ENCODE measurements at regions not wholly inside any gene's neighbourhood (a gene's known extent, or its start where the extent isn't known, plus 50 kb on each side); places are given as distances from the start of the nearest gene placed in this dataset.

GRCh38 chr16:31636433-31636832 lies 108.7 kb downstream of the AHSP start (continued):
- TF ChIP-seq ETS1 (IDR thresholded peaks at IDR 0.05), result no peak

GRCh38 chr16:31641279-31641678 lies 113.6 kb downstream of the AHSP start:
- Histone ChIP-seq H2AFZ (no peak overlapping the region), H3K4me2 (no peak overlapping the region), H3K27me3 (ENCODE audit: insufficient read depth) (no peaks in the 10 kb centered on the region), H3K79me2 (replicated peaks; ENCODE audit: insufficient read depth) (no peaks in the 10 kb centered on the region), H3K36me3 (ENCODE audit: insufficient read depth) (peaks cover 4% of the 10 kb centered on the region; the same call in 1 of the 2 replicates), H3F3A (replicated peaks; ENCODE audit: low read depth) (no peaks in the 10 kb centered on the region), H3K4me3 (no peak overlapping the region), H3K4me1 (ENCODE audit: insufficient read depth) (no peaks in the 10 kb centered on the region), H3K9me2 (ENCODE audit: insufficient read depth) (no peaks in the 10 kb centered on the region), H4K20me1 (replicated peaks; ENCODE audit: insufficient read depth) (no peaks in the 10 kb centered on the region), H3K27ac (ENCODE audit: low read depth) (no peak overlapping the region)
- H3K36me3 Mint-ChIP-seq (ENCODE audit: low read depth), result peaks cover 31% of the 10 kb centered on the region
- H3K27me3 Mint-ChIP-seq (ENCODE audit: insufficient read depth, low read depth, poor library complexity), result peaks cover 3% of the 10 kb centered on the region
- no peak overlapping the region for H3K27ac Mint-ChIP-seq
- peaks cover 96% of the 10 kb centered on the region for H3K9me3 Mint-ChIP-seq
- H3K4me3 Mint-ChIP-seq, result no peak overlapping the region
- no peaks in the 10 kb centered on the region for H3K4me1 Mint-ChIP-seq
- no peak for ATAC-seq
- DNase-seq (ENCODE audit: low spot score), result no peak
- TF ChIP-seq EZH2 (IDR thresholded peaks at IDR 0.05; ENCODE audit: low read depth, unreplicated experiment) (no peak), ZNF462 (CRISPR knock-in tag; IDR thresholded peaks at IDR 0.05) (no peak), POLR2AphosphoS5 (IDR thresholded peaks at IDR 0.05; ENCODE audit: low read depth) (no peak), NANOG (IDR thresholded peaks at IDR 0.05; ENCODE audit: borderline replicate concordance) (no peak), REST (IDR thresholded peaks at IDR 0.05; ENCODE audit: unreplicated experiment) (no peak), CTCF (conservative IDR thresholded peaks at IDR 0.05; ENCODE audit: low read depth in 2 of 2) (no peak), ZNF331 (CRISPR knock-in tag; IDR thresholded peaks at IDR 0.05; ENCODE audit: low read depth) (no peak), JUNB (IDR thresholded peaks at IDR 0.05; ENCODE audit: unreplicated experiment) (no peak), STAT1 (IDR thresholded peaks at IDR 0.05; ENCODE audit: unreplicated experiment) (no peak), ETS1 (IDR thresholded peaks at IDR 0.05) (no peak), CREB1 (CRISPR knock-in tag; IDR thresholded peaks at IDR 0.05; ENCODE audit: low read depth) (no peak), ZNF114 (CRISPR knock-in tag; IDR thresholded peaks at IDR 0.05) (no peak)
